ENCODE measurements at regions not wholly inside any gene's neighbourhood (a gene's known extent, or its start where the extent isn't known, plus 50 kb on each side); places are given as distances from the start of the nearest gene placed in this dataset.

- TF ChIP-seq CTCF (IDR thresholded peaks at IDR 0.05) (no peak), POLR2AphosphoS5 (IDR thresholded peaks at IDR 0.05) (no peak), POLR2A (IDR thresholded peaks at IDR 0.05) (no peak)
These were observed 114.6 kb upstream of the NCKAP5 start for GRCh38 chr2:133682906-133683305.
